Embryonic facial prominence (tissue), 1 donor: ENCODE measurements at regions not wholly inside any gene's neighbourhood (a gene's known extent, or its start where the extent isn't known, plus 50 kb on each side); places are given as distances from the start of the nearest gene placed in this dataset.

Source experiments
- DNase-seq: peaks from one replicate; pipeline ENCODE4 v3.0.0-alpha.2; 2016; ENCODE audit errors: extremely low spot score

DNA sequence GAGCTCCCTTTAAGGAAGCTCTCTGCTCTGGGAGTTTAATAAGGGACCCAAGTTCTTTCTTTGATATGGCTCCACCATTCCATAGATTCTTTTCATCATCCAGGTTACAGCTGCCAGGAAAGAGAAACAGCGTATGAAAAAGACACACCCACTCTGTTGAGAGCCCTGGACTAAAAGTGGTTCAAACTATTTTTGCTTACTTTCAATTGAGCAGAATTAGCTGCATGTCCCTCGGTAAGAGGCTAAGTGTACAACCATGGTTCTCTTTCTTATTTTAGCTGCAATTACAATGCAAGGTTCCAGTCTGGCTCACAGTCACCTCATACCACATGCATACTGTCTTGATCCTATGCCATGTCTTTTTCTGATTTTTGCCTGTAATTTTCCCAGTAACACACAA, 1288.3 kb downstream of the NSUN3 start:
- DNase-seq = no peak

- DNase-seq = no peak
Observed at GRCh38 chr3:95352471-95352870, 1289.6 kb downstream of the NSUN3 start.

DNA sequence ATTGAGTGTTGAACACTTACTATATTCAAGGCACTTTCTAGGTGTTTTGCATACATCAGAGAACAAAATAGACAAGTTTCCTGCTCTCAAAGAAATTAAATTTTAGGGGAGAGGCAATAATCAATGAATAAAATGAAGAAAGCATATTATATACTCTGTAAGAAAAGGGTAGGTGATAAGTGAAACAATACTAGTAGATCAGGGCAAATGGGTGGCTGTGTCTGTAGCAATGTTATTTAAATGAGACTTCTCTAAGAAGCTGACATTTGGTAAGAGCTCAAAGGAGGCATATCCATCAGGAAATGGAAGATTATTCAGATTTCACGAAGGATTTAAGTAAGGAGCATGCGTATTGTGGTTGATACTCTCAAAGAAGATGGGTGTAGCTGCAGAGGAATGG, 1291.6 kb downstream of the NSUN3 start:
- no peak for DNase-seq

GRCh38 chr3:95356764-95357501, 1294.1 kb downstream of the NSUN3 start:
- DNase-seq = no peak

DNA sequence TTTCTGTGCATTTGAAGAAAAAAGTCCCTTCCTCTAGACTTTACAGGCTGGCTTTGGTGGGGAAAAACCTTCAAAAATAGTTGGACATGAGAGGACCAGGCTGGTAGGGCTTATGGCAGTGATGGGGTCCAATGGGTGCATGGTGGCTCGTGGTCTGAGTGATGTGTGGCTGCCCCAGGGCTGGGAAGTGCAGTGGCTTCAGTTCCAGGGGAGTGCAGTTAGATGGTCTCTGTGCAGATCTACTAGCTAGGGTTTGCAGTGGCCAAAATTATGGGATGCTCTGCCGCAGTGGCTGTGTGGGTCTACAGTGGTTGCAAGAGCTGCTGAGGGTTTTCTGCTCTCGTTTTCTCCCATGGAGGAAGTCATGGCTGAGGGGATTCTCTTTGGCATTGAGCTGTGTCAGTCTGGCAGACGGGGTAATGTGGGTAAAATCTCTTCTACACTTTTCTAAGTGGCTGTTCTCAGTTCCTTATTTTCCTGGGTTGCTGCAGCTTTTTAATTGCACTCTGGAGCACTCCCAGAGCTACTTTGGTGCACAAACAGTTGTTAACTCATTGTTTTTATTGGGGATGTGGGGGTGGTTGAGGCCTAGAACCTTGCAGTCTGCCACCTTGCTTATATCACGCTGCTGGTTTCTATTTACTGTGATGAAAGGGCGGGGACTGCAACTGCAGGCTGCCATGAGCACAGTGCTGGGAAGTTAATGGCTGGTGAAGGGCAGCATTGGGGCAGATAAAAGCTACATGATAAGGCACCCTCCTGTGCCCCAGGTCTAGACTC, 1324.6 kb downstream of the NSUN3 start:
- DNase-seq = no peak

DNA sequence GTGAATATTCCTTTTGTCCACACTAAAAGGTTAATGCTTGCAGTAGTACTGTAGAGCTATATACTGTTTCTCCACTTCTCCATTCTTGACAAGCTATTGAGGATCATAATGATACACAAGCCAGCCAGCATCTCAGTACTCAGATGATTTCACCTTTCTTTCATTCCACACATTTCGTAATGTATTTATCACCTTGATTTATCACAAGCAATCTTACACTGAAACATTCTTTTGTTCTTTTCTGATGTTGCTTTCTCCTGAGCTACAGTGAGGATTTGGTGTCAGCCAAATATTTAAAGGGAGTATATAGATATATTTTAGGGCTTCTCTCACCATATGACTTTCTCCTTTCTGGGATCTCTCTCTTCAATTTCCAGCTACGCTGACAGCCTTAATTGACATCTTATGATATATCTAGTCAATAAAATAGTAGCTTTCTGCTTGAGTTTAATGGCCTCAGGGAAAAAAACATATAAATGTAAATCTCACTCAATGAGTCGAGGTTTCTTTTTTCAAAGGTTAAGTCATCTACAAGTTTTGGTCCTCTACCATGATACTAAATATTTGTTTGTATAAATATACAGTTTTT, 1327.0 kb downstream of the NSUN3 start:
- no peak for DNase-seq

DNA sequence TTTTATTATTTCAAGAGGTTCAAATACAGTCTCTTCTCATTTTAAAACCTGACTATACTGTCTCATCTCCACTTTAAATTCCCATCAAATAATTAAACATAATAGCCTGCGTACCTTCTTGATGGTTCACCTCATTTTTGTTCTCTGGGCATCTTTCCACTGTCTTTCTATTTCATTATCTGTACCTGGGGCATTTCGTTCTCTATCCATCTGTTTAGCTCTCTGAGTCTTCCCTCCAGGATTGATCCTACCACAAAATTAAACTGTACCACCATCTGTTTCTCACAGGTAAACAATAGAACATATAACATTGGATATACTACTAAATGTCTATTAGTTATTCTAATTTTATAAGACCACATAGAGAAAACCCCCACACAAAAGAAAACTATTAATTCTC, 1331.4 kb downstream of the NSUN3 start:
- DNase-seq = no peak

DNA sequence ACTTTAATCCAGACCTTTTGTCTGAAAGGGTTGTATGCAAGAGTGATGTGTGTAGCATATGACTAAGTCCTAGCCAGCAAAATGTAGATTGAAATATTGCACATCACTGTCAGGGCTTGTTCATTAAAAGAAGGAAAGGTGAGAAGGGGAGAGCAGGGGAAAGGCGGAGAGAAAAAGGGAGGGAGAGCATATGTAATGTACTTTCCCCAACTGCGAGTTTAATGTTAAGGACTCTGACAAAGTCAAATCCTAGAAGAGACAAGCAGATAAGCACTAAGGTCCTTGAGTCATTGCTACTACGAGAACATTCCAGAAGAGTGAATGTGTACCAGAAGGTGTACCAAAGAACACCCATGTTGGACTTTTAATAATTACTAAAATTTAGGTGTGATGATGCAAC, 1336.7 kb downstream of the NSUN3 start:
- no peak for DNase-seq

GRCh38 chr3:95401693-95402092, 1338.8 kb downstream of the NSUN3 start:
- no peak for DNase-seq

GRCh38 chr3:95407709-95408463, 1345.0 kb downstream of the NSUN3 start:
- no peak for DNase-seq

- DNase-seq = no peak
Observed at GRCh38 chr3:95408464-95408862, 1345.6 kb downstream of the NSUN3 start.

GRCh38 chr3:95418251-95418650, 1355.4 kb downstream of the NSUN3 start:
- DNase-seq = no peak

- DNase-seq = no peak
Observed at GRCh38 chr3:95424279-95424678, 1361.4 kb downstream of the NSUN3 start.

- DNase-seq = no peak
Observed at GRCh38 chr3:95434491-95434890, 1371.6 kb downstream of the NSUN3 start.

DNA sequence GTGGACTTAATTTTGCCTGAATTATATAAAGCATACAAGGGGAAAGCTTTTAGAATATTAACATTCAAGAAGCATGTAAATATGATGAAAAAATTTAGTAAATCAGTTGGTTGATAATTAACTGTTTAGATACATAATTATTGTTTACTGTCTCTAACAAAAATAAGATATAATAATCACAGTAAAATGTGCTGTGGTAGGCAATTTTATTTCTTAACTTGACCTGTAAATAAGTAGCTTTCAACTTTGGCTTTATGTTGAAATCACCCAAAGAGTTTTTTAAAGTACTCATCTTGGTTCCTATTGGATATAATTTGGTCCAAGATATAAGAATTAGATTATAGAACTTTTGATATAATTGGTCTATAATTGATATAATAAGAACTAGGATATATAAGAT, 1374.5 kb downstream of the NSUN3 start:
- no peak for DNase-seq

GRCh38 chr3:95438274-95438673, 1375.4 kb downstream of the NSUN3 start:
- DNase-seq = no peak

DNA sequence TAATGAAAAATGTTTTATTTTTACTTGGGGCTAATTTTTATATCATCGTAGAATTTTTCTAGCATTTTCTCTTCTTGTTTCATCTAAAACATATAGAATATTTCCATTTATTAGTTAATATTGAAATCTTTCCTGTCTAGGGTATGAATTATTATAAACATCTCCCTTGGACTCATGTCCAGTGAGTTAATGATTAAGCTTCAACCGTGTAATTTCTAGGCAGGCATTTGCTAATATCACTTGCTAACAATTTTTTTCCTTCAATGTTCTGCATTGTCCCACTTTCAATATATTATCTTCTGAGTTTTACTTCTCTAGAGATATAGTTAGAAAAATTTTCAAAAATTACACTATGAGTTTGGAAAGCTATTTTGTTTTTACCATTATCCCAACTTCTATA, 1371.6 kb upstream of the EPHA6 start:
- no peak for DNase-seq

DNA sequence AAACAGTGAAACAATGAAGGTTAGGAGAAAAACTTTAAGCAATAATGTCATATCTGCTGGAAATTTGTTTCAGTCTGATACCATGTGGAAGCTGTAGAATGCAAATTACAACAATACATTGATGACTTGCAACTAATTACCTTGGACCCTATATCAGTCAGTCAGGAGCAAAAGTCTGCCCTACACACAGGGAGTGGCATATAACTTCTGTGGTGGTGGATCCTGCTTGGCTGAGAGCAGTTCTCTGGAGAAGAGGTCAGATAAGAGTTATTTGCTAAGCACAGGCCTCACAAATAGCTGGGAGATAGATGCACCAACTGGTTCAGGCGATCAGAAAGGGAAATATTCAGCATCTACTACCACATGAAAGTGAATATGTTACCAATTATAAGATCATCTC, 1364.6 kb upstream of the EPHA6 start:
- no peak for DNase-seq

- DNase-seq = no peak
Observed at GRCh38 chr3:95453242-95453641, 1361.2 kb upstream of the EPHA6 start.

DNA sequence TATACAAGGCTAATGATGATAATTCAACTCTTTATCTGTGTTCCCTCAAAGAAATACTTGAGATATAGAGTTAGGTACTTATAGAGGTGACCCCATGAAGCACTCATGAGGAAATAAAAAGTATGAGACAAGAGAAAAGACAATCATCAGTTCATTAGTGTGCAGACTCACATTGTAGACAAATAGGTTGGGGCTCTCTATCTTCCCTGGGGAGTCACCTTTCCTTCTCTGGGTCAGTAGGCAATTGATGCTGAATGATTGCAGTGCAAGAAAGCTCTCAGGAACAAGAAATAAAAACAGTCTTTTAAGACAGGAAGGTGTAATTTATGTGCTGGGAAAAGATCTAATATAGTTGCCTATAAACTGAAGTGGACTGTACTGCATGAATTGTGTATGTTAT, 1357.6 kb upstream of the EPHA6 start:
- DNase-seq = no peak

GRCh38 chr3:95459706-95460105, 1354.7 kb upstream of the EPHA6 start:
- DNase-seq = no peak

GRCh38 chr3:95460274-95460673, 1354.1 kb upstream of the EPHA6 start:
- no peak for DNase-seq
